NCI-H1930 (cell line): ENCODE measurements at regions not wholly inside any gene's neighbourhood (a gene's known extent, or its start where the extent isn't known, plus 50 kb on each side); places are given as distances from the start of the nearest gene placed in this dataset.
A peak's percentile ranks its signal among the peaks of the same experiment; 100 is the strongest.
"Not testable (repeated sequence)": the region's sequence is repeated elsewhere in the genome, so short reads cannot be mapped to it uniquely, and the experiment has no call there.

Experiments
- DNase-seq, 2 experiments: peaks; one replicate each; lab custom pipeline; 2025; lab: John Stamatoyannopoulos, UW

DNA sequence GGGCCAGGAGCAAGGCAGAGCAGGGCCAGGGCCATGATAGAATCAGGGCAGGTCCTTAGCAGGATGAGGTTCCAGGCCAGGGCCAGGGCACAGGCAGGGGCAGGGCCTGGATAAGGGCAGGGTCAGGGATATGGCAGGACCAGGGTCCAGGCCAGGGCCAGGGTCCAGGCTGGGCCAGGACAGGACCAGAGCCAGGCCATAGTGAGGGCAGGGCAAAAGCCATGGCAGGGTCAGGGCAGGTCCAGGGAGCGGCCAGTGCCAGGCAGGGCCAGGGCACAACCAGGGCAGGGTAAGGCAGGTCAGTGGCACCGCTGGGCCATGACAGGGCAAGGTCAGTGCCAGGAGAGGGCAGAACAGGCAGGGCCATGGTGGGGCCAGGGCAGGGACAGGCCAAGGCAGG is 152.2 kb downstream of the LIPI start:
- DNase-seq, result no peak

DNA sequence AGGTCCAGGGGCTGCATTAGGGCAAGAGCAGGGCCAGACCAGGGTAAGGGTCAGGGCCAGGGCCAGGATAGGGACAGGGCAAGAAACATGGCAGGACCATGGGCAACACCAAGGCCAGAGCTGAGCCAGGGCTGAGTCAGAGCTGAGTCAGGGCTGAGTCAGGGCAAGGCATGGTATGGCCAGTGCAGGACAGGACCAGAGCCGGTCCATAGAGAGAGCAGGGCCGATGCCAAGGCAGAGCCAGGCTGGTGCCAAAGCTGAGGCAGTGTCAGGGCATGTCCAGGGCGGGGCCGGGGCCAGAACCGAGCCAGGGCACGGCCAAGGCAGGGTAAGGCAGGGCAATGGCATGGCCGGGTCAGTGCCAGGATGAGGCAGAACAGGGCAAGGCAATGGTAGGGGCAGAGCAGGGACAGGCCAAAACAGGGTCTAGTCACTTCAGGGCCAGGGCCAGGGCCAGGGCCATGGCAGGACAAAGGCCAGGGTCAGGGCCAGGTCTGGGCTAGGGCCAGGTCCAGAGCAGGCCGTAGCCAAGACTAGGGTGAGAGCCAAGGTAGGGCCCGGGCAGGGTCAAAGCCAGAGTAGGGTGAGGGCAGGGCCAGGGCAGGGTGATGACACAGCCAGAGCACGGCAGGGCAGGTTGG is 152.8 kb downstream of the LIPI start:
- not testable (repeated sequence) for DNase-seq

DNA sequence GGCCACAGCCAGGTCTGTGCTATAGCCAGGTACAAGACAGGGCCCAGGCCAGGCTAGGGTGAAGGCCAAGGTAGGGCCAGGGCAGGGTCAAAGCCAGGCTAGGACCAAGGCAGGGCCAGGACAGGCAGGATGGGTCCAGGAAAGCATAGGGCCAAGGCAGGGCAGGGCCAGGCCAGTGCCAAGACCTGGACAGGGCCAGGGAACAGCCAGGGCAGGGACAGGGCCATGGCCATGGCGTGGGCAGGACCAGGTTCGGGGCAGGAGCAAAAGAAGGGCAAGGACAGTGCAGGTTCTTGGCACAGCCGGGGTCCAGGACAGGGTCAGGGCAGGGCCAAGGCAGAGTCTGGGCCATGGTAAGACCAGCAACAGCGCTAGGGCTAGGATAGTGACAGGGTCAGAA is 153.4 kb downstream of the LIPI start:
- DNase-seq, result no peak

DNA sequence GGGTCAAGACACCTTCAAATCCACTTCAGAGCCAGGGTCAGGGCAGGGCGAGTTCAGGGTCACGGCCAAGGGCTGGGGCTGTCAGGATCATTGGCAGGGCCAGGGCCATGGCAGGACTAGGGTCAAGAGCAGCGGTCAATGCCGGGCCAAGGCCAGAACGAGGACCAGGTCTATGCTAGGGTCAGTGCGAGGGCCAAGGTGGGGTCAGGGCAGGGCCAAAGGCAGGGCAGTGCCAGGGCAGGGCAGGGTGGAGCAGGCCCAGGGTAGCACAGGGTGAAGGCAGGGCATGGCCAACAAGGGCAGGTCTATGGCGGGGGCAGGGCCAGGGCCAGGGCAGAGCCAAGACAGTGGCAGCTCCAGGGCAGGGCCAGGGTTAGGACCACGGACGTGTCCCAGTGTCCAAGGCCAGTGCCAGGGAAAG is 154.0 kb downstream of the LIPI start:
- no peak for DNase-seq

DNA sequence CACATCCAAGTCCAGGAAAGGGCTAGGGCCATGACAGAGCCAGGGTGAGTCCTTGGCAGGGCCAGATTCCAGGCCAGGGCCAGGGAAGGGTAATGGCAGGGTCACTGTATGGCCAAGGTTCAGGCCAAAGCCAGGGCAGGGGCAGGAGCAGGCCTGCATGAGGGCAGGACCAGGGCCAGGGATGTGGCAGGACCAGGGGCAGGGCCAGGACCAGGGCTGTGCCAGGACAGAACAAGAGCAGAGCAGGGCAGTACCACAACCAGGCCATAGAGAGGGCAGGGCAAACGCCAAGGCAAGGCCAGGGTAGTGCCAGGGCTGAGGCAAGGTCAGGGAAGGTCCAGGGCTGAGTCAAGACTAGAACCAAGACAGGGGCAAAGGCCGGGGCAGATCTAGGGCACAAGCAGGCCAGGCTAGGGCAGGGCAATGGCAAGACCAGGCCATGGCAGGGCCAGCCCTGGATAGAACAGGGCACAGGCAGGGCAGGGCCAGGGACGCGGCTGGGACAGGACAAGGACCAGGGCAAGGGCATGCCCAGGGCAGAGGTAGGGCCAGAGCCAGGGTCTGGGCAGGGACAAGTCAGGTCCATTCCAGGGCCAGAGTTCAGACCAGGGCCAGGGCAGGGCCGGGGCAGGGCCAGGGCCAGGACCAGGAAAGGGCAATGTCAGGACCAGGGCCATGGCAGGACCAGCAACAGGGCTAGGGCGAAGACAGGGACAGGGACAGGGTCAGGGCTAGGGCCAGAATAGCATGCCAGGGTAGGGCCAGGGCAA is 154.8 kb downstream of the LIPI start:
- DNase-seq, result not testable (repeated sequence)

DNA sequence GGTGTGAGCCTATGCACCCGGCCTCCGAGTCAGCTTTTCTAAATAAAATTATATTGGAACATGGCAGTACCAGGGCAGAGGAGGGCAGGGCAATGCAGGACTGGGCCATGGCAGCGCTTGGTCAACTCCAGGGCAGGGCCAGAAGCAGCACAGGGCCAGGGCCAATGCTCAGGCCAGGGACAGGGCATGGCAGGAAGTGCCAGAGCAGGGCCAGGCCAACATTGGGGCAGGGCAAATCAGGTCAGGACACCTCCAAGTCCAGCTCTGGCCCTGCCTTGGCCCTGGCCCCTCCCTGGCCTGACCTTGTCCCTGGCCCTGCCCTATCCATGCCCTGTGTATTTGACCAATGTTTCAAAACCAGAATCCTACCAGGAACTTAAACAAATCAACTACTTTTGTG is 156.1 kb downstream of the LIPI start:
- no peak for DNase-seq

DNA sequence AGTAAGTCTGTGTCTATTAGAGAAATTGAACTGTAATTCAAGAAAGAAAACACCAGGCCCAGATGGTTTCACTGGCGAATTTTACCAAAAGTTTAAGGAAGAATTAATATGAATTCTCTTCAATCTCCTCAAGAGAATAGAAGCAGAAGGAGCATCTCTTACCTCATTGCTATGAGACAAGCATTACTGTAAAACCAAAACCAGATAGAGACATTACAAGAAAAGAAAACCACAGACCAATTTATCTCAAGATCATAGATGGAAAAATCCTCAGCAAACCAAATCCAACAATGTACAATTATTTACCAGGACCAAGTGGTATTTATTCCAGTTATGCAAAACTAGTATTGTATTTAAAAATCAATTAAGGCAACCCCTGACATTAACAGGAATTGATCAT is 160.6 kb downstream of the LIPI start:
- no peak for DNase-seq

DNA sequence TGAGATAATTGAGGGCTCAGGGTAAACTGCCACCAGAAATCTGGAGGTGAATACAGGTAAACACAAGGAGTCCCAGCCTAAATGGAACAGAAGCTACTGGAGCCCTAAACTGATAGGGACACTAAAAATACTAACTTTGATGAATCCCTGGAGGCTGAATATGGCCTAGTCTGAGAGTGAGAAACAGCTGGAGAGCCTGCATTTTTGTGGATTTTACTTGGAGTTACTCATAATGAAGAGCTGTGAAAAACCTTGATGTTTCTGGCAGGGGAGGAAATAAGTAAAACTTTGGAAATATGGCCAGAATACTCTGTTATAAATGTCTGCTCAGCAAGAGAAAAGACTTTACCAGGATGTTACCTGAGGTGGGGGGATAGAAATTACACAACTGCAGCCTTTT is 164.4 kb downstream of the LIPI start:
- DNase-seq, result no peak

DNA sequence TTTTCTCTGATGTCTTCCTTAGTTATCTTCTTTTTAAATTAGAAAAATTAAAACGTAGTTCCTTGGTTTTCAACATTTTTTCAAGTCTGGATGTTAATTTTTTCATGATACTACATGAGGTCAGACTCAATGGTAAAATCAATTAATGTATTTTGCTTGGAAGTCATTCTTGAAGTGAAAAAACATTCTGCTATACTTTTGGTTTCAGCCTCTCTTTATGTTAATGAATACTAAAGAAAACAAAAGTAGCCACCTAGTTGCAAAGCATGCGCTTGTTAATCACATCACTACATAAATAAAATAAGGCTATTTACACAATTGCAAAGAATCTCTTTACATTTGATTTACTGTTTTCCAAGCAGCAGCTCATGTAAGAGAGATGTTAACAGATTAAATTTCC is 170.4 kb downstream of the LIPI start:
- no peak for DNase-seq

DNA sequence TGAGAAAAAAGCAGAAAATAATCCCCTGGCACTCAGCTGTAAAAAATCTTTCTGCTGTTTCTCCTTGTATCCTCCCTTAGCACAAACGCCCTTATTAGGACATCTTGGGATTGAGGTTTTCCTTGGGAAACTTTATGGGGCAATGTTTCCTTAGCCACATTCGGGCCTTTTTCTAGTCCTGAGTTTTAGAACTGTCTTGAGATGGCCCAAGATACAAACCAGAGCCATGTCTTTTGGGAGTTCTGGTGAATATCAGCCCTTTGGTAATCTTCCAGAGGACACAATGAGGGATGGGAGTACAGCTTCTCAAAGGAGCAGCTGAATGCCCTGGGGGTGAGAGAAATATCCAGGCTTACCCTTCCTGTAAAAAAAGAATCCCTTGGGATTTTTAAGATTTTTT is 182.1 kb downstream of the LIPI start:
- not testable (repeated sequence) for DNase-seq

DNA sequence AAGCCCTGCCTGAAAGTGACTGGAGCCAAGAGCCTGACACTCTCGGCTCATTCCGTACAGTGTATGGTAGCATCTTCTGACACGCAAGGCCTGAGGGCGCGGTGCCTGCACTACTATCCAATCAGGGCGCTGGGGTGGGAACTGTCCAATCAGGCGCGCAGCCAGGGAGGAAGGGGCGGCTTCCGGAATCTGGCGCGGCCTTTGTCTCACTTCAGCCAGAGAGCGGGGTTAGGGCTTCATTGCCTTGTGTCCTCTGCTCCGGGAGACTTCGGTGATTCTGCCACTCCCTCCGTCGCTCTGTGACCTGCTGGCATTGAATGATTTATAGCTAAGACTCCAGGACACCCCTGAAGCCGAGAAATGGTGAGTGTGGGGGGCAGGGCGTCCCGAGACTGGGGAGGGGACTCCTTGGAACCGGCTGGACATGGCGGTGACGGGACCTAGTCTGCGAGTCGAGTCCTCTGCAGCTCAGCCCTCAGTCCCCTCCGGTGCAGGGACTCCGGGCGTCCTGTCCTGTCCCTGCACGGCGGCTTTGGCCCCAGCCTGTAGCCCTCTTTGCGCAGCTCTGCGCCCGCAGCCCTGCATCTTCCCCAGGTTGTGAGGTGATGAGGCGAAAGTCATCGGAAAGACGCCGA is 183.4 kb downstream of the LIPI start:
- DNase-seq, result peak; percentile 80 to 86

DNA sequence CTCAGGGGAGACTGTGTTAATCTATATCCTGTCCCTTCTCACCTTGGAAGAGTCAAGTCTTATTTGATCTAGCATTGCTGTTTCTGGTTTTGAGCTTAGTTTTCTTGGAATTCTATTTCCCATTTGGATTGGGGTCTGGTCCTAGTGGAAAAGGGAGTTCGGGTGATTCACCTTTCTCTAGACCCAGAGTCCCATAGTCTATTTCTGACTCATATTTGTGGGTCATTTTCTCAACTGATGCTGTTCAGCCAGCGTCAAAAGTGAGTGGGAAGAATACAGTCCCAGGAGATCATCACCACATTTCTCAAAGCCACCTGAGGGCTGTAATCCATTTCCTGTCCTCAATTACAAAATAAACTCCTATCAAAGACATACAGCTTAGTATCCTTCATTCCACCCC is 190.6 kb downstream of the LIPI start:
- not testable (repeated sequence) for DNase-seq

DNA sequence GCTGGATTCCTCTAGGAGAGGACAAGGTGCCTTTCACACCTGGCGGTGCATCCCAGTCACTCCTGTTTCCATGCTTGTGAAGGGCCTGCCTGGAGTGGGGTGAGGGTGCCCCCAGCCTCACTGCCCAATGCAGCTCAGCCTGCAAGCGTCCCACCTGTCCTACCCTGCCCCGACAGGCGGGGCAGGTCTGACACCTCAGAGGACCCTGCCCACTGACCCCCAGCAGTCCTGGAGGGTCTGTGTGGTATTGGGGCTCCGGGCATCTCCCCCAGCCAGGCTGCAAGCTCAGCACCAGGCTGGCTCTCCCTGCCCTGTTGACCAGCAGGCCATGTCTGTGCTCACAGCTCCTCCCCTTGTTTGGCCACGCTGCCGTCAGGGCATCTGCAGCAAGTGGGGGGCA is 194.9 kb downstream of the LIPI start:
- not testable (repeated sequence) for DNase-seq

DNA sequence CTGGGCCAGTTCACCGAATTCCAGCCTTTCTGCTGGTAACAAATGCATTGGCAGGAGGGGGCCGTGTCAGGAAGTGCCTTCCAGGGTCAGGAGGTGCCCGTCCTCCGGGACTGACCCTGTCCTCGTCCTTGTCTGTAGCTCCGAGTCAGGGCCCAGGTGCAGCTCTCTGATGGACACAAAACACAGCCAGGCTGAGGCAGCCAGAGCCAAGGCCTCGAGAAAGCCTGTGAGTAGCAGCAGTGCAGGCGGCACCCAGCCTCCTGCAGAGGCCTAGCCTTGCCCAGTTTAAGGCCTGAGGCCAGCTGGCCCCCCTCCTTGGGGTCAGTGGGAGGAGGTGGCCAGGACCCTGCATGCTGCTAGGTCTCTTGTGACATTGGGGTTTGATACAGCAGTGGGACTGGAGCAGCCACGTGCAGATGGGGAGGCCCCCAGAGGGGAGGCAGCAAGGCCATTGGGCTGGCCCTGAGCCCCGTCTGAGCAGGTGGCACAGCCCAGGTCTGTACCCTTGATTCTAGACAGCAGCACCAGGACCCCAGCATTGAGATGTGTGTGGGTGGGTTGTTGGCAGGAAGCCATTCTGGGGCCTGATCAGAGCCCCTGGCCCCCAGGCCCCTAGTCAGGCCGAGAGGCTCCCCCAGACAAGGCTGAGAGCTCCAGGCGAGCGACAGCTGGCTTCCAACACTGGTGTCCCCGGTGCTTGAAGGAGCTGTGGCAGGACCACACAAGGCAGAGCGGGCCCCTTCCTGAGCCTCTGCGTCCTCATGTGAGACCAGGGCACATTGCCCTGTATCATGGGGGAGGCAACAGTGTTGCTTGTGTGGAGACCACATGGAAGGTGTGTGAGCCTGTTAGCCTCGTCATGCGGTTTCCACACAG is 196.9 kb downstream of the LIPI start:
- not testable (repeated sequence) for DNase-seq

DNA sequence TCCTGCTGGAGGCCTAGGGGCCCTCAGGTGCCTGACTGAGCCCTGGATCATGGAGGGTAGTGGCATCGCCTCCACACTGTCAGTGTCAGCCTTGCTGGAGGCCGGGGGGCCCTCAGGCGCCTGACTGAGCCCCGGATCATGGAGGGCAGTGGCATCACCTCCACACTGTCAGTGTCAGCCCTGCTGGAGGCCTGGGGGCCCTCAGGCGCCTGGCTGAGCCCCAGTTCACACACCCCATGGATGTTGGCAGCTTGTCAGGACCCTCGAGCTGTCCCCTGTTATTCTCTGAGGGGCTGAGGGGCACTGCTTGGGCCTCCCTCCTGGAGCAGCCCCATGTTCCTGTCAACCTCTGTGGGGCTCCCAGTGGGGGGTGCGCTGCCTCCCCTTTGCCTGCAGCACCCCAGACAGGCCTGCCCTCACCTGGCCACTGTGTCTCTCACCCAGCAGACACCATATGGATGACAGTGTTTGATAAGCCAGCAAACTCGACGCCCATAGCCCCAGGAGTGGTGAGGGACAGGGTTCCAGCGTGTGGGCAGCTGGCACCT is 197.6 kb downstream of the LIPI start:
- DNase-seq, result no peak

DNA sequence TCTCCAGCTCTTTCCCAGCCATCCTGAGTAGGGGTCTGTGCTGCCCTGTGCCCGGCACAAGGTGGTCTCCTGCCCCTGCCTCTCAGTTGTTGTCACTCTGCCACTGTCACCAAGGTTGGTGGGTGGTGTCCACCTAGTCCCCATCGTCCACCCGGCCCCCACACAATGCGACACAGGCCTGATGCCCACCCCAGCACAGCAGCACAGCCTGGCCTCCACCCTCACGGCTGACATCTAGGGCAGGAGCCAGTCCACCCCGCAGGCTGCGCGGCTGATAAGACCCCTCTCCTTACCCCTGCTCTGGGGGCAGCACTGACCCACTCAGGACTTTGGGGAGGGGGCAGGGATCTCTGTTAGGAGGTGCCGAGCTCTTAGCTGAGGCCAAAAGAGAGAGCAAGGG is 198.3 kb downstream of the LIPI start:
- no peak for DNase-seq

DNA sequence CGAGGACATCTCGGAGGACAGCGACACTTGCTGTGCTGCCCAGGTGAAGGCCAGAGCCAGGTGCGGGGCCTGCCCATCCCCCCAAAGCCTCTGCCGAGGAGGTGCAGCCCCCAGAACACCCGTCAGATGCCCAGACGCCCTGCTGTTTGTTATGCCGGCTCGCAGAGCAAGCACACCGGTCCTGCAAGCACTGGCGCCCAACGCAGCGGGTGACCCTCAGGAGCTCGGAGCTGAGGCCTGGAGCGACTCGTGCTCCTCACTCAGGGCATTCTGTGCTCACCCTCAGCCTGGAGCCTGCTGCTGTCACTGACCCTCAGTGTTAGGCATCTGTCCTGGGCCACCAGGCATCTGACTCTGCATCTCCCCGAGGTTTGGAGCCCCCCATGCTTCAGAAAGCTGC is 199.0 kb downstream of the LIPI start:
- not testable (repeated sequence) for DNase-seq

DNA sequence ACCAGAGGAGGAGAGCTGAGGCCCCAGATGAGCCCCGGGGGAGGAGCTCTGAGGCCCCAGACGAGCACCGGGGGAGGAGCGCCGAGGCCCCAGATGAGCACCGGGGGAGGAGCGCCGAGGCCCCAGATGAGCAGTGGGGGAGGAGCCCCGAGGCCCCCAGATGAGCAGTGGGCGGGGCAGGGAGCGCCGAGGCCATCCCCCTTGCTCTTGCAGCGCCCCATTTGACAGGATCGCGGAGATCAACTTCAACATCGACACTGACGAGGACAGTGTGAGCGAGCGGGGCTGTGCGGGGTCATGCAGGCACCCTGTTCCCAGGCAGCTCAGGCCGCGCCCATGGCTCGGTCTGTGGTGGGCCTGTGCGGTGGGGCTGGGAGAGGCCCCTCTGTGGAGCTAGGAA is 199.6 kb downstream of the LIPI start:
- DNase-seq, result not testable (repeated sequence)

DNA sequence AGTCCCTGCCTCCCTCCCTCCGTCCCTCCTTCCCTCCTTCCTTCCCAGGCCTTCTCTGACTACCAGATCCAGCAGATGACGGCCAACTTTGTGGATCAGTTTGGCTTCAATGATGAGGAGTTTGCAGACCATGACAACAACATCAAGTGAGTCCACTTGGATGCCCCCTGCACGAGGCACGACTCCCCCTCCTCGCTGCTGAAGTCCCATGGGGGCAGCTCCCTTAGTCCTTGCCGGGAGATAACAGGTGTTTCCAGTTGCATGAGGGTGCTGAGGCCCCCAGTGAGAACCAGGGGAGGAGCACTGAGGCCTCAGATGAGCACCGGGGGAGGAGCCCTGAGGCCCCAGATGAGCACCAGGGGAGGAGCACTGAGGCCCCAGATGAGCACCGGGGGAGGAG is 200.0 kb downstream of the LIPI start:
- no peak for DNase-seq

DNA sequence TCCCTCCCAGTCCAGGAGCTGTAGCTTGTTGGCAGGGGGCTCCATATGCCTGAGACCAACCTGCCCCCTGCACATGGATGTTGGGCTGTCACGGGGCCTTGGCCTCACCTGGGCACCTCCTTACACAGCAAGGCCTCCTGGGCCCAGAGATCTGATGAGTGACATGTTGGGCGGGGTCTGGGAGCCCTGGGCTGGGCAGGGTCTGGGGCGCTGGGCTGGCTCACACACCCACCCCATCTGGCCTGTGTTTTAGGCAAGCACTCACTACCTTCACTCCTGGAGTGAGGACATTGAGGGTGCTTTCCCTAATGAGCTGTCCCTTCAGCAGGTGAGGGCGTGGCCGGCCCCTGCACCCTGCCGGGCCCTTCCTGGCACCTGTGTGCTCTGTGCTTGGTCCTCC is 200.8 kb downstream of the LIPI start:
- DNase-seq, result not testable (repeated sequence)

DNA sequence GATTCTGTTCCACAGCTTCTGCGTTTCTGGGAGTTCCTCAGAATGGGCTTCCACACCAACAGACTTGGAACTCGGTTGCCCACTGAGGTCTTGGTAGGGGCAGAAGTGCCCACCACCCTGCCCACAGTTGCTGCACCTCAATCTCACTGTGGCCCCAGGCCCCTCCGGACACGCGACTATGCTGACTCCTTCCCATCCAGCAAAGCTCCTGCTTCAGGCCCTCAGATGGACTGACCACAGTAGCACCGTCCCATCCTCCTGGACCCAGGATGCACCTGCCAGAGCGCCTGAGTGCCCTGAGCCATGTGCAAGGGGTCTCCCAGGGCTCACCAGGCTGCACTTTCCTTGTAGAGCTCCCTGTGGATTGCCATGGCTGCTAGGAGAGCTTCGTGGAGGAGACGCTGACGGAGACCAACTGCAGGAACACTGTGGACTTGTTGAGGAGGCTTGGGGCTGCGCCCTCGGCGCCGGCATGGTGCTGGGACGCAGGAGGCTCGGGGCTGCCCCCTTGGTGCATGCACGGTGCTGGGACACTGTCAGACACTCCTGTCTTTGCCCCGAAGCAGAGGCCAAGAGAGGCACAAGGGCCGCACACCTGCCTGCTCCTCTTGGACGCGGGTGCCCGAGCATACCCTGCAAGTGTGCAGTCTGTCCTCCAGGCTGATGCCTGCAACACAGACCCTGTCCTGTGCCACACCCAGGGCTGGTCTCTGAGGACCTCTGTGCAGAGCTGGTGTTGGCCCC is 201.3 kb downstream of the LIPI start:
- not testable (repeated sequence) for DNase-seq
